Peyer's patch (tissue), 4 donors: ENCODE measurements at regions not wholly inside any gene's neighbourhood (a gene's known extent, or its start where the extent isn't known, plus 50 kb on each side); places are given as distances from the start of the nearest gene placed in this dataset.

Experiments used
- DNase-seq, 3 donors: peaks; one replicate each; pipeline ENCODE4 v3.0.0-alpha.2; 2017 to 2019
- H3K27ac ChIP-seq, 4 donors: fragments of 200-600 bp; sonication (generic); one replicate each; pipeline ENCODE4 v1.5.1; 2016 to 2019
- H3K27me3 ChIP-seq, 2 donors: fragments of 200-600 bp; sonication (generic); one replicate each; pipeline ENCODE4 v1.5.1; 2019
- H3K36me3 ChIP-seq, 3 donors: fragments of 200-600 bp; sonication (generic); one replicate each; pipeline ENCODE4 v1.5.1; 2016 to 2019
- H3K4me1 ChIP-seq, 4 donors: fragments of 200-600 bp; sonication (generic); one replicate each; pipeline ENCODE4 v1.5.1; 2016 to 2019
- H3K4me3 ChIP-seq, 4 donors: fragments of 200-600 bp; sonication (generic); 1 replicate in 3 of 4; 2 replicates in 1 of 4; pipeline ENCODE4 v1.5.1; 2016 to 2019; ENCODE audit warnings: mild to moderate bottlenecking in 1 of 4
- H3K9me3 ChIP-seq, 4 donors: fragments of 200-600 bp; sonication (generic); one replicate each; pipeline ENCODE4 v1.5.1; 2016 to 2019; ENCODE audit warnings: mild to moderate bottlenecking in 1 of 4
- CTCF ChIP-seq, 6 experiments: fragments of 450-650 bp in 4 of 6; fragments of 200-600 bp in 2 of 6; sonication (generic) in 1 of 6; IDR thresholded peaks; one replicate each; pipeline ENCODE4 v1.5.1; 2017 to 2019; ENCODE audit warnings: antibody characterized with exemption in 6 of 6, mild to moderate bottlenecking in 3 of 6, moderate library complexity in 1 of 6
- POLR2A ChIP-seq, 2 donors: fragments of 450-650 bp; IDR thresholded peaks; one replicate each; pipeline ENCODE4 v1.5.1; 2017; ENCODE audit warnings: antibody characterized with exemption in 2 of 2, mild to moderate bottlenecking in 2 of 2, moderate library complexity in 2 of 2

DNA sequence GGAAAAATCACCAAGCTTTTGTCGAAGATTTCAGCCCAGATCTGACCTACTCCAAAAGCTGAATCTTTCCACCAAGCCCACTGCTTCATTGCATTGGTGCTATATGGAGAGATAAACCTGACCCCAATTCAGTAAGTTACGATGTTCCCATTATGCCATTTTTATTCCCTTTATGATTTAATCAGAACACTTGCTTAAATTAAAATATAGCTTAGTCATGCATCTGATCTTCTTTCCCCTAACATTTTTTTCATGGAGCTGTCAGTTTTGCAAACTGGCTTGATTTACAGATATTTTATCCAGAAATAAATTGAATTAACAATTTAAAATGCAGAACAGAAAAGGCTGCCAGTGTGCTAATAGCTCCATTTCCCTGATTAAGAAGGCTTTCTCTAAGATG, 503.5 kb upstream of the C1orf87 start:
- DNase-seq, result no peak
- Histone ChIP-seq H3K36me3 (no peaks in the 10 kb centered on the region), H3K9me3 (no peaks in the 10 kb centered on the region), H3K27me3 (no peaks in the 10 kb centered on the region), H3K4me3 (no peak overlapping the region), H3K27ac (no peak overlapping the region), H3K4me1 (no peaks in the 10 kb centered on the region)
- TF ChIP-seq POLR2A (IDR thresholded peaks at IDR 0.05) (no peak), CTCF (IDR thresholded peaks at IDR 0.05) (no peak)

DNA sequence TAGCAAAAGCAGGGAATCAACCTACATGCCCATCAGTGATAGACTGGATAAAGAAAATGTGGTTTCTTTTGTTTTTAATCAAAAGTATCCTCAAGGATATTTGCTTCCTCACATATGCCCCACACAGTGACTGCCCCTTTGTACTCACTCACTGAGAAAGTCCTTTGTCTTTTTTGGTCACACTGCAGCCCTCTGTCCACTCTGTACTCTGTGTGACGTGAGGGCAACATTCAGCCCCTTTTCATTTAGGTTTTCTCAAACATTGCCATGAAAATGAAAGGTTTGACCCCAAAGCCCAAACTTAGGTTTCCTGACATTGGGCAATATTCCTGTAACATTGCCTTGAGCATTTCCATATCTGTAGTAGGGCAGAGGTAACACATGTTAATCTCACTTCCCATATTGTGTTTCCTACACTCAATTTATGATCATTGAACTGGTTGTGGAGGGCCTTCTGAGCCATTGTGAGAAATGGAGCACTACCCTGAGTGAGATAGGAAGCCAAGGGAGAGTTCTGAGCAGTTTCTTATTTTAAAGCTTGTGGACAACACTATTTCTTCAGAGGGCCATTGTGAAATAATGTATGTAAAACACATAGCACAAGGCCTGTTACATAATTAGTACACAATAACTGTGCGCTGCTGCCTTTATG, 501.9 kb upstream of the C1orf87 start:
- DNase-seq, result no peak
- no peaks in the 10 kb centered on the region for H3K36me3 ChIP-seq
- H3K27ac ChIP-seq, result no peak overlapping the region
- no peak for TF ChIP-seq POLR2A (IDR thresholded peaks at IDR 0.05)
- no peak overlapping the region for H3K4me3 ChIP-seq
- no peaks in the 10 kb centered on the region for H3K27me3 ChIP-seq
- no peaks in the 10 kb centered on the region for H3K4me1 ChIP-seq
- no peaks in the 10 kb centered on the region for H3K9me3 ChIP-seq

- H3K4me3 ChIP-seq, result no peak overlapping the region
- H3K36me3 ChIP-seq, result no peaks in the 10 kb centered on the region
- TF ChIP-seq CTCF (IDR thresholded peaks at IDR 0.05) (no peak), POLR2A (IDR thresholded peaks at IDR 0.05) (no peak)
- DNase-seq, result no peak
- H3K4me1 ChIP-seq, result no peaks in the 10 kb centered on the region
- no peaks in the 10 kb centered on the region for H3K27me3 ChIP-seq
- no peak overlapping the region for H3K27ac ChIP-seq
- H3K9me3 ChIP-seq, result no peaks in the 10 kb centered on the region
Observed at GRCh38 chr1:60573726-60574409, 500.3 kb upstream of the C1orf87 start.

GRCh38 chr1:60573121-60573520, 499.6 kb upstream of the C1orf87 start:
- H3K27ac ChIP-seq, result no peak overlapping the region
- no peak for DNase-seq
- TF ChIP-seq CTCF (IDR thresholded peaks at IDR 0.05) (no peak), POLR2A (IDR thresholded peaks at IDR 0.05) (no peak)

DNA sequence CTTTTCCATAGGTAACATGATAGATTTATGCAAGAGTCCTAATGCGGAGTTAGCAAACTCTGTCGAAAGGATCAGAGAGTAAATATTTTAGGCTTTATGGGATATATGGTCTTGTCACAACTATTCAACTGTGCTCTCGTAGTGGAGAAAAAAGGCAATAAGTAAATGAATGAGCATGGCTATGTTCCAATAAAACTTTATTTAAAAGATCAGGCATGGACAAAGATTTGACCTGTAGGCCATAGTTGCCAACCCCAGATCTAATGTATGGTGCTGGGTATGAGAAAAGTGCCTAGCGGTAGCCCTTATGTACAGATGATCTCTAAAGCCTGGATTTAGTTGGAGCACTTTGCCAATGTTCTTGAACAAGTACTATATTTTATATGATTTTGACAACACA, 498.8 kb upstream of the C1orf87 start:
- H3K27me3 ChIP-seq, result no peaks in the 10 kb centered on the region
- H3K9me3 ChIP-seq, result no peaks in the 10 kb centered on the region
- TF ChIP-seq POLR2A (IDR thresholded peaks at IDR 0.05) (no peak), CTCF (IDR thresholded peaks at IDR 0.05) (no peak)
- DNase-seq, result no peak
- H3K27ac ChIP-seq, result no peak overlapping the region
- H3K36me3 ChIP-seq, result no peaks in the 10 kb centered on the region
- no peak overlapping the region for H3K4me3 ChIP-seq
- no peaks in the 10 kb centered on the region for H3K4me1 ChIP-seq

More at GRCh38 chr1:60573121-60573520, 499.6 kb upstream of the C1orf87 start:
- no peak overlapping the region for H3K4me3 ChIP-seq
- no peaks in the 10 kb centered on the region for H3K9me3 ChIP-seq
- no peaks in the 10 kb centered on the region for H3K4me1 ChIP-seq
- no peaks in the 10 kb centered on the region for H3K36me3 ChIP-seq
- H3K27me3 ChIP-seq, result no peaks in the 10 kb centered on the region

DNA sequence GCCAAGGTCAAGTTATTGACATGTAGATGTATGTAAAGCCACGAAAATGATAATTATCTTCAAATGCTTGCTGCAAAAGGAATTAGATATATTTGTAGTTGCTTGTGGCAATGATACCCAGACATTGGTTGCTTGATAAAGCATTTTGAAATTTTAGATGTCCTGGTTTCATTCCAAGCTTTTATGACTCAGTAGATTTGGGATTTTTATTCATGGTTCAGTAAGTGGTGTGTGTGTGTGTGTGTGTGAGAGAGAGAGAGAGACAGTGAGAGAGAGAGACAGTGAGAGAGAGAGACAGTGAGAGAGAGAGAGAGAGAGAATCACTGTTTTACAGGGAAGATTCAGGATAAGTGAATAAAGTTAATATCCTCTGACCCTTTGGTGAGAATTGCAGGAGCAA, 498.2 kb upstream of the C1orf87 start:
- Histone ChIP-seq H3K27ac (no peak overlapping the region), H3K4me1 (no peaks in the 10 kb centered on the region), H3K36me3 (no peaks in the 10 kb centered on the region), H3K9me3 (no peaks in the 10 kb centered on the region), H3K4me3 (no peak overlapping the region), H3K27me3 (no peaks in the 10 kb centered on the region)
- TF ChIP-seq POLR2A (IDR thresholded peaks at IDR 0.05), result no peak
- DNase-seq, result no peak
